ENCODE measurements at regions not wholly inside any gene's neighbourhood (a gene's known extent, or its start where the extent isn't known, plus 50 kb on each side); places are given as distances from the start of the nearest gene placed in this dataset.

DNA sequence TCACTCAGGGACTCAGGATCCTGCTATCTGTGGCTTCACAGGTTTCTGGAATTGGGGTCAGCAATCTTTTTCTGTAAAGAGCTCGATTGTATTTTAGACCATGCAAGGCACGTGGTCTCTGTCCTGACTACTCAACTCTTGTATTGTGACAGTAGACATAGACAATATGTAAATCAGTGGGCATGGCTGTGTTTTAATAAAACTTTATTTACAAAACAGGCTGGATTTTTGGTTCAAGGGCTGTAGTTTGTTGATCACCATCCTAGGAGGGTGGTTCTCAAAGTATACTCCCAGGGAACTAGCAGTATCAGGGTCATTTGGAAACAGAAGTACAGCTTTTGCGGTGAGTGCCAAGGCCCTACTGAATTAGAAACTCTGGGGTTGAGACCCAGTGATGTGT is 108.2 kb upstream of the CRHR1 start (continued):
- TF ChIP-seq, protein P1, sequence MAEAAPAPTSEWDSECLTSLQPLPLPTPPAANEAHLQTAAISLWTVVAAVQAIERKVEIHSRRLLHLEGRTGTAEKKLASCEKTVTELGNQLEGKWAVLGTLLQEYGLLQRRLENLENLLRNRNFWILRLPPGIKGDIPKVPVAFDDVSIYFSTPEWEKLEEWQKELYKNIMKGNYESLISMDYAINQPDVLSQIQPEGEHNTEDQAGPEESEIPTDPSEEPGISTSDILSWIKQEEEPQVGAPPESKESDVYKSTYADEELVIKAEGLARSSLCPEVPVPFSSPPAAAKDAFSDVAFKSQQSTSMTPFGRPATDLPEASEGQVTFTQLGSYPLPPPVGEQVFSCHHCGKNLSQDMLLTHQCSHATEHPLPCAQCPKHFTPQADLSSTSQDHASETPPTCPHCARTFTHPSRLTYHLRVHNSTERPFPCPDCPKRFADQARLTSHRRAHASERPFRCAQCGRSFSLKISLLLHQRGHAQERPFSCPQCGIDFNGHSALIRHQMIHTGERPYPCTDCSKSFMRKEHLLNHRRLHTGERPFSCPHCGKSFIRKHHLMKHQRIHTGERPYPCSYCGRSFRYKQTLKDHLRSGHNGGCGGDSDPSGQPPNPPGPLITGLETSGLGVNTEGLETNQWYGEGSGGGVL (tag by site-specific recombination; IDR thresholded peaks at IDR 0.05) = no peak

- TF ChIP-seq ZNF10 (tag by site-specific recombination; IDR thresholded peaks at IDR 0.05) = no peak
- H3K4me3 ChIP-seq (ENCODE audit: low read depth, low read length) = no peak overlapping the region
- H3K4me1 ChIP-seq (ENCODE audit: control insufficient read depth, insufficient read depth, low read length) = no peaks in the 10 kb centered on the region
- H3K36me3 ChIP-seq (ENCODE audit: control insufficient read depth in 2 of 2, insufficient read depth in 1 of 2, low read length in 2 of 2) = no peaks in the 10 kb centered on the region
- ChIA-PET CTCF (no interaction called here), POLR2A (no interaction called here)
- no peak overlapping the region for H3K27ac ChIP-seq (ENCODE audit: extremely low read depth, low read depth, low read length)
- no peaks in the 10 kb centered on the region for H3K9me3 ChIP-seq (ENCODE audit: control insufficient read depth, insufficient read depth, low read depth, low read length)
Measured at GRCh38 chr17:45676695-45677094, 107.4 kb upstream of the CRHR1 start.

GRCh38 chr17:45677770-45678169 is 106.3 kb upstream of the CRHR1 start:
- CTCF ChIA-PET = interaction anchor here (1.1 to 1.5 kb wide), 2 partner anchors 11 to 174 kb away, joined by 4 to 5 read pairs; no protein-coding TSS in a partner anchor
- Histone ChIP-seq H3K4me1 (ENCODE audit: control insufficient read depth, insufficient read depth, low read length) (no peaks in the 10 kb centered on the region), H3K27ac (ENCODE audit: extremely low read depth, low read depth, low read length) (no peak overlapping the region), H3K9me3 (ENCODE audit: control insufficient read depth, insufficient read depth, low read depth, low read length) (no peaks in the 10 kb centered on the region), H3K36me3 (ENCODE audit: control insufficient read depth in 2 of 2, insufficient read depth in 1 of 2, low read length in 2 of 2) (no peaks in the 10 kb centered on the region), H3K4me3 (ENCODE audit: low read depth, low read length) (no peak overlapping the region)
- TF ChIP-seq ZNF621 (tag by site-specific recombination; IDR thresholded peaks at IDR 0.05) (no peak), ZNF571 (tag by site-specific recombination; IDR thresholded peaks at IDR 0.05) (no peak), ZNF16 (tag by site-specific recombination; IDR thresholded peaks at IDR 0.05; ENCODE audit: low read depth) (no peak), KLF7 (tag by site-specific recombination; IDR thresholded peaks at IDR 0.05; ENCODE audit: borderline replicate concordance) (no peak)
- POLR2A ChIA-PET = interaction anchor here (0.5 kb wide), 1 partner anchor 72 kb away, joined by 5 read pairs; no protein-coding TSS in a partner anchor

GRCh38 chr17:45679426-45679825 is 104.7 kb upstream of the CRHR1 start:
- POLR2A ChIA-PET = no interaction called here
- H3K36me3 ChIP-seq (ENCODE audit: control insufficient read depth in 2 of 2, insufficient read depth in 1 of 2, low read length in 2 of 2) = no peaks in the 10 kb centered on the region
- CTCF ChIA-PET = interaction anchor here (0.6 to 0.9 kb wide), 4 partner anchors 101 to 475 kb away, joined by 3 to 4 read pairs (median 4); no protein-coding TSS in a partner anchor

DNA sequence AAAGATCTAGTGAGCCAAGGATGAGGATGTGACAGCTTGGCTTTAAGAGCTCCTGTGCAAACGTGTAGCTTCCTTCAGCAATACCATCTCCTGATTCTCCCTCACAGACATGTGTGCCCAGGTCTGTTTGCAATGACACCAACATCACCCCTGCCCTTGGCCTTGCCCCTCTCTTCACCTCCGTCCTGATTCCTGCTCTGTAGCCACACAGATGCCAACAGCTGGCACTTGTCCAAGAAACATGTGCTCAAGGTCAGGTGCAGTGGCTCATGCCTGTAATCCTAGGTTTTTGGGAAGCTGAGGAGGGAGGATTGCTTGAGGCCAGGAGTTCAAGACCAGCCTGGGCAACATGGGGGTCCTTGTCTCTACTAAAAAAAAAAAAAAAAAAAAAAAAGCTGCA is 103.8 kb upstream of the CRHR1 start:
- H3K27ac ChIP-seq (ENCODE audit: extremely low read depth, low read depth, low read length) = no peak overlapping the region
- no peaks in the 10 kb centered on the region for H3K4me1 ChIP-seq (ENCODE audit: control insufficient read depth, insufficient read depth, low read length)
- ChIA-PET POLR2A (no interaction called here), CTCF (interaction anchor here (0.9 to 1.2 kb wide), 2 partner anchors 151 to 169 kb away, joined by 3 read pairs; no protein-coding TSS in a partner anchor)
- H3K36me3 ChIP-seq (ENCODE audit: control insufficient read depth in 2 of 2, insufficient read depth in 1 of 2, low read length in 2 of 2) = no peaks in the 10 kb centered on the region
- no peak for TF ChIP-seq ZXDB (tag by site-specific recombination; IDR thresholded peaks at IDR 0.05)
- no peak for TF ChIP-seq ZNF140 (tag by site-specific recombination; IDR thresholded peaks at IDR 0.05)
- TF ChIP-seq, protein P2, sequence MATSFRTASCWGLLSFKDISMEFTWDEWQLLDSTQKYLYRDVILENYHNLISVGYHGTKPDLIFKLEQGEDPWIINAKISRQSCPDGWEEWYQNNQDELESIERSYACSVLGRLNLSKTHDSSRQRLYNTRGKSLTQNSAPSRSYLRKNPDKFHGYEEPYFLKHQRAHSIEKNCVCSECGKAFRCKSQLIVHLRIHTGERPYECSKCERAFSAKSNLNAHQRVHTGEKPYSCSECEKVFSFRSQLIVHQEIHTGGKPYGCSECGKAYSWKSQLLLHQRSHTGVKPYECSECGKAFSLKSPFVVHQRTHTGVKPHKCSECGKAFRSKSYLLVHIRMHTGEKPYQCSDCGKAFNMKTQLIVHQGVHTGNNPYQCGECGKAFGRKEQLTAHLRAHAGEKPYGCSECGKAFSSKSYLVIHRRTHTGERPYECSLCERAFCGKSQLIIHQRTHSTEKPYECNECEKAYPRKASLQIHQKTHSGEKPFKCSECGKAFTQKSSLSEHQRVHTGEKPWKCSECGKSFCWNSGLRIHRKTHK (tag by site-specific recombination; IDR thresholded peaks at IDR 0.05) = no peak
- TF ChIP-seq, protein P3, sequence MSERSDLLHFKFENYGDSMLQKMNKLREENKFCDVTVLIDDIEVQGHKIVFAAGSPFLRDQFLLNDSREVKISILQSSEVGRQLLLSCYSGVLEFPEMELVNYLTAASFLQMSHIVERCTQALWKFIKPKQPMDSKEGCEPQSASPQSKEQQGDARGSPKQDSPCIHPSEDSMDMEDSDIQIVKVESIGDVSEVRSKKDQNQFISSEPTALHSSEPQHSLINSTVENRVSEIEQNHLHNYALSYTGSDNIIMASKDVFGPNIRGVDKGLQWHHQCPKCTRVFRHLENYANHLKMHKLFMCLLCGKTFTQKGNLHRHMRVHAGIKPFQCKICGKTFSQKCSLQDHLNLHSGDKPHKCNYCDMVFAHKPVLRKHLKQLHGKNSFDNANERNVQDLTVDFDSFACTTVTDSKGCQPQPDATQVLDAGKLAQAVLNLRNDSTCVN (tag by site-specific recombination; optimal IDR thresholded peaks at IDR 0.05) = no peak
- TF ChIP-seq, protein P4, sequence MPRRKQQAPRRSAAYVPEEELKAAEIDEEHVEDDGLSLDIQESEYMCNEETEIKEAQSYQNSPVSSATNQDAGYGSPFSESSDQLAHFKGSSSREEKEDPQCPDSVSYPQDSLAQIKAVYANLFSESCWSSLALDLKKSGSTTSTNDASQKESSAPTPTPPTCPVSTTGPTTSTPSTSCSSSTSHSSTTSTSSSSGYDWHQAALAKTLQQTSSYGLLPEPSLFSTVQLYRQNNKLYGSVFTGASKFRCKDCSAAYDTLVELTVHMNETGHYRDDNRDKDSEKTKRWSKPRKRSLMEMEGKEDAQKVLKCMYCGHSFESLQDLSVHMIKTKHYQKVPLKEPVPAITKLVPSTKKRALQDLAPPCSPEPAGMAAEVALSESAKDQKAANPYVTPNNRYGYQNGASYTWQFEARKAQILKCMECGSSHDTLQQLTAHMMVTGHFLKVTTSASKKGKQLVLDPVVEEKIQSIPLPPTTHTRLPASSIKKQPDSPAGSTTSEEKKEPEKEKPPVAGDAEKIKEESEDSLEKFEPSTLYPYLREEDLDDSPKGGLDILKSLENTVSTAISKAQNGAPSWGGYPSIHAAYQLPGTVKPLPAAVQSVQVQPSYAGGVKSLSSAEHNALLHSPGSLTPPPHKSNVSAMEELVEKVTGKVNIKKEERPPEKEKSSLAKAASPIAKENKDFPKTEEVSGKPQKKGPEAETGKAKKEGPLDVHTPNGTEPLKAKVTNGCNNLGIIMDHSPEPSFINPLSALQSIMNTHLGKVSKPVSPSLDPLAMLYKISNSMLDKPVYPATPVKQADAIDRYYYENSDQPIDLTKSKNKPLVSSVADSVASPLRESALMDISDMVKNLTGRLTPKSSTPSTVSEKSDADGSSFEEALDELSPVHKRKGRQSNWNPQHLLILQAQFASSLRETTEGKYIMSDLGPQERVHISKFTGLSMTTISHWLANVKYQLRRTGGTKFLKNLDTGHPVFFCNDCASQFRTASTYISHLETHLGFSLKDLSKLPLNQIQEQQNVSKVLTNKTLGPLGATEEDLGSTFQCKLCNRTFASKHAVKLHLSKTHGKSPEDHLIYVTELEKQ (tag by site-specific recombination; IDR thresholded peaks at IDR 0.05; ENCODE audit: borderline replicate concordance) = no peak
- H3K9me3 ChIP-seq (ENCODE audit: control insufficient read depth, insufficient read depth, low read depth, low read length) = no peaks in the 10 kb centered on the region
- H3K4me3 ChIP-seq (ENCODE audit: low read depth, low read length) = no peak overlapping the region

More at GRCh38 chr17:45679426-45679825, 104.7 kb upstream of the CRHR1 start:
- TF ChIP-seq SCRT2 (tag by site-specific recombination; IDR thresholded peaks at IDR 0.05) (no peak), ZBTB20 (tag by site-specific recombination; IDR thresholded peaks at IDR 0.05) (no peak), ZNF19 (tag by site-specific recombination; IDR thresholded peaks at IDR 0.05; ENCODE audit: low read depth) (no peak), ZNF341 (tag by site-specific recombination; IDR thresholded peaks at IDR 0.05; ENCODE audit: low read depth) (no peak)
- Histone ChIP-seq H3K4me3 (ENCODE audit: low read depth, low read length) (no peak overlapping the region), H3K27ac (ENCODE audit: extremely low read depth, low read depth, low read length) (no peak overlapping the region), H3K4me1 (ENCODE audit: control insufficient read depth, insufficient read depth, low read length) (no peaks in the 10 kb centered on the region), H3K9me3 (ENCODE audit: control insufficient read depth, insufficient read depth, low read depth, low read length) (no peaks in the 10 kb centered on the region)

Data from HEK293 (cell line).